HL-60 (cell line): ENCODE measurements at regions not wholly inside any gene's neighbourhood (a gene's known extent, or its start where the extent isn't known, plus 50 kb on each side); places are given as distances from the start of the nearest gene placed in this dataset.

Source experiments
- DNase-seq, 2 experiments: peaks; one replicate each; pipeline ENCODE4 v3.0.0-alpha.2; 2010 to 2020; ENCODE audit warnings: low read depth in 1 of 2, low spot score in 1 of 2
- H3K27ac ChIP-seq: fragments of 250-450 bp; sonication (Bioruptor Pico); replicated peaks from 2 replicates; pipeline ENCODE4 v1.5.1; 2020; ENCODE audit warnings: mild to moderate bottlenecking, moderate library complexity
- H3K27me3 ChIP-seq: fragments of 250-450 bp; sonication (Bioruptor Pico); 2 replicates; pipeline ENCODE4 v1.5.1; 2021; ENCODE audit warnings: mild to moderate bottlenecking, moderate library complexity; ENCODE audit not compliant: insufficient read depth, poor library complexity, severe bottlenecking
- H3K4me3 ChIP-seq: replicated peaks from 2 replicates; pipeline ENCODE4 v1.5.1; 2011; ENCODE audit warnings: mild to moderate bottlenecking, control low read depth, low read length; ENCODE audit not compliant: insufficient read depth
- CTCF ChIP-seq: IDR thresholded peaks from one replicate; pipeline ENCODE4 v1.5.1; 2011; ENCODE audit warnings: low read length, control low read depth, inconsistent platforms; ENCODE audit not compliant: insufficient read depth
- GABPA ChIP-seq: IDR thresholded peaks from 2 replicates; pipeline ENCODE4 v1.6.1; 2012; ENCODE audit warnings: low read depth
- POLR2AphosphoS5 ChIP-seq: IDR thresholded peaks from 2 replicates; pipeline ENCODE4 v1.6.1; 2012; ENCODE audit warnings: low read depth
- SPI1 ChIP-seq: IDR thresholded peaks from 2 replicates; pipeline ENCODE4 v1.6.1; 2012; ENCODE audit warnings: low read depth, mild to moderate bottlenecking, borderline replicate concordance
- TF ChIP-seq, protein P1 (sequence below): IDR thresholded peaks from 2 replicates; pipeline ENCODE4 v1.6.1; 2012; ENCODE audit warnings: low read depth; ENCODE audit not compliant: insufficient replicate concordance

DNA sequence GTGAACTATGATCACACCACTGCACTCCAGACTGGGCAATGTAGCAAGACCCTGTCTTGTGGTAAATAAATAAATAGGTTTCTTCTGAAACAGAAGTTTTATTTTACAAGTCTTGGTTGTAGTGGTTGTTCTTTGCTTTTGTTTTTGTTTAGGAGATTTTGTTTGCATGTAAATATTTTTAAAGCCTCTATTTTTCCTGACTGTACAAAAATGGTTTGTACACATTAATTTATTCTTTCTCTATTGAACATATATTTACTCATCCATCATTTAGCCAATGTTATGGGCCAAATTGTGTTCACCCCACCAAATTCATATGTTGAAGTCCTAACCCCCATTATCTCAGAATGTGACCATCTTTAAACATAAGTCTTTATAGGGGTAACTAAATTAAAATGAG, 580.1 kb downstream of the EPHA4 start:
- TF ChIP-seq SPI1: no peak
- TF ChIP-seq, protein P1, sequence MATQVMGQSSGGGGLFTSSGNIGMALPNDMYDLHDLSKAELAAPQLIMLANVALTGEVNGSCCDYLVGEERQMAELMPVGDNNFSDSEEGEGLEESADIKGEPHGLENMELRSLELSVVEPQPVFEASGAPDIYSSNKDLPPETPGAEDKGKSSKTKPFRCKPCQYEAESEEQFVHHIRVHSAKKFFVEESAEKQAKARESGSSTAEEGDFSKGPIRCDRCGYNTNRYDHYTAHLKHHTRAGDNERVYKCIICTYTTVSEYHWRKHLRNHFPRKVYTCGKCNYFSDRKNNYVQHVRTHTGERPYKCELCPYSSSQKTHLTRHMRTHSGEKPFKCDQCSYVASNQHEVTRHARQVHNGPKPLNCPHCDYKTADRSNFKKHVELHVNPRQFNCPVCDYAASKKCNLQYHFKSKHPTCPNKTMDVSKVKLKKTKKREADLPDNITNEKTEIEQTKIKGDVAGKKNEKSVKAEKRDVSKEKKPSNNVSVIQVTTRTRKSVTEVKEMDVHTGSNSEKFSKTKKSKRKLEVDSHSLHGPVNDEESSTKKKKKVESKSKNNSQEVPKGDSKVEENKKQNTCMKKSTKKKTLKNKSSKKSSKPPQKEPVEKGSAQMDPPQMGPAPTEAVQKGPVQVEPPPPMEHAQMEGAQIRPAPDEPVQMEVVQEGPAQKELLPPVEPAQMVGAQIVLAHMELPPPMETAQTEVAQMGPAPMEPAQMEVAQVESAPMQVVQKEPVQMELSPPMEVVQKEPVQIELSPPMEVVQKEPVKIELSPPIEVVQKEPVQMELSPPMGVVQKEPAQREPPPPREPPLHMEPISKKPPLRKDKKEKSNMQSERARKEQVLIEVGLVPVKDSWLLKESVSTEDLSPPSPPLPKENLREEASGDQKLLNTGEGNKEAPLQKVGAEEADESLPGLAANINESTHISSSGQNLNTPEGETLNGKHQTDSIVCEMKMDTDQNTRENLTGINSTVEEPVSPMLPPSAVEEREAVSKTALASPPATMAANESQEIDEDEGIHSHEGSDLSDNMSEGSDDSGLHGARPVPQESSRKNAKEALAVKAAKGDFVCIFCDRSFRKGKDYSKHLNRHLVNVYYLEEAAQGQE: no peak
- no peak for TF ChIP-seq POLR2AphosphoS5
- no peak for TF ChIP-seq GABPA
- no peak for TF ChIP-seq CTCF
- DNase-seq: no peak
- Histone ChIP-seq H3K27me3 (no peaks in the 10 kb centered on the region), H3K4me3 (no peak overlapping the region), H3K27ac (no peak overlapping the region)

GRCh38 chr2:220994846-220995245, 577.3 kb downstream of the EPHA4 start:
- Histone ChIP-seq H3K4me3 (no peak overlapping the region), H3K27me3 (no peaks in the 10 kb centered on the region), H3K27ac (no peak overlapping the region)
- no peak for DNase-seq
- TF ChIP-seq SPI1 (no peak), CTCF (no peak), POLR2AphosphoS5 (no peak), GABPA (no peak)
- TF ChIP-seq, protein P1: no peak

DNA sequence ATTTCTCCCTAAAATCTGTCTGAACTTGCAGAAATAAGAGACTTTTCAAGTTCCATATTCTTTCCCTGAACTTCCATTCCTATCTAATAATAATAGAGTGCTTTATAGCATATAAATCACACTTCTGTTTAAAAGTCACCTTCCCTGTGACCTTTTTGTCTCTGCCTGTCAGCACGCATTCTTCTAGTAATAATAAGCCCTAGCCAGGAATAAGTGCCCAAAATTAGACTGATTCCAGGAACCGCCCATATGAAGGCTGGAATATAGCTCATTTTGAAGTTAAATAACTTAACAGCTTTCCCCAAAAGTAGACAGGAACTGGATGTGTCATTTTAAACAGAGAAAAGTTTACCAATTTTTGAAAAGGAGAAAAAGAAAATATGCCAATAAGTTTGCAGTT, 576.5 kb downstream of the EPHA4 start:
- DNase-seq: no peak
- TF ChIP-seq SPI1 (no peak), POLR2AphosphoS5 (no peak), GABPA (no peak), CTCF (no peak)
- TF ChIP-seq, protein P1: no peak

More for the DNA sequence above, 576.5 kb downstream of the EPHA4 start:
- no peak overlapping the region for H3K27ac ChIP-seq
- H3K27me3 ChIP-seq: no peaks in the 10 kb centered on the region
- H3K4me3 ChIP-seq: no peak overlapping the region
